ENCODE measurements at regions not wholly inside any gene's neighbourhood (a gene's known extent, or its start where the extent isn't known, plus 50 kb on each side); places are given as distances from the start of the nearest gene placed in this dataset.

DNA sequence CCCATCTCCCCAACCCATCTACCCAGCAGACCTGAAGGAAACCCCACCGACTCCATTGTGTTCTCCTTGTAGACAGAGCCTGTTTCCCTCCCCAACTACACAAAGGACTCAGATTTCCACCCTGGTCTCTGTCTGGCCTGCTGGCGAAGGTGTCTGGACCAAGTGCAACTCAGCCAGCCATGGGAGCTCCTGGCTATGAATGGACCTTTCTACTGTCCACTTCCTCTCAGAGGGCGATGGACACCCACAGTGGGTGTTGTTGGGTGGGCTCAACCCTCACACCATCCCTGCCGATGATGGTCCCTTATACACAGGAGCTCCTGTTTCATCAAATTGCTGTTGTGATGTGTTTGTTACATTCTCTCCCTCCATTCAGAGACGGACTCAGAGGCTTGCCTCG is 112.5 kb upstream of the PHACTR3 start:
- no peak overlapping the region for H3K9ac ChIP-seq (ENCODE audit: insufficient read length)
- H3K36me3 ChIP-seq (ENCODE audit: insufficient read depth, low read length) = no peaks in the 10 kb centered on the region
- H3K4me3 ChIP-seq = no peak overlapping the region
- no peaks in the 10 kb centered on the region for H3K9me3 ChIP-seq (ENCODE audit: low read depth, low read length)
- DNase-seq (ENCODE audit: low read depth, low spot score) = no peak
- TF ChIP-seq EZH2 (IDR thresholded peaks at IDR 0.05) (no peak), POLR2AphosphoS5 (IDR thresholded peaks at IDR 0.05; ENCODE audit: borderline replicate concordance, low read depth, low read length) (no peak), FOXP2 (optimal IDR thresholded peaks at IDR 0.05; ENCODE audit: control extremely low read depth, extremely low read length, insufficient read depth) (no peak)
- H3K27ac ChIP-seq = no peak overlapping the region

- no peak overlapping the region for H3K9ac ChIP-seq (ENCODE audit: insufficient read length)
- H3K27ac ChIP-seq = no peak overlapping the region
- no peaks in the 10 kb centered on the region for H3K36me3 ChIP-seq (ENCODE audit: insufficient read depth, low read length)
- DNase-seq (ENCODE audit: low read depth, low spot score) = no peak
- TF ChIP-seq FOXP2 (optimal IDR thresholded peaks at IDR 0.05; ENCODE audit: control extremely low read depth, extremely low read length, insufficient read depth) = no peak
- no peak for TF ChIP-seq EZH2 (IDR thresholded peaks at IDR 0.05)
- no peak for TF ChIP-seq POLR2AphosphoS5 (IDR thresholded peaks at IDR 0.05; ENCODE audit: borderline replicate concordance, low read depth, low read length)
- no peaks in the 10 kb centered on the region for H3K9me3 ChIP-seq (ENCODE audit: low read depth, low read length)
- H3K4me3 ChIP-seq = no peak overlapping the region
These were observed 110.4 kb upstream of the PHACTR3 start for GRCh38 chr20:59493926-59494325.

DNA sequence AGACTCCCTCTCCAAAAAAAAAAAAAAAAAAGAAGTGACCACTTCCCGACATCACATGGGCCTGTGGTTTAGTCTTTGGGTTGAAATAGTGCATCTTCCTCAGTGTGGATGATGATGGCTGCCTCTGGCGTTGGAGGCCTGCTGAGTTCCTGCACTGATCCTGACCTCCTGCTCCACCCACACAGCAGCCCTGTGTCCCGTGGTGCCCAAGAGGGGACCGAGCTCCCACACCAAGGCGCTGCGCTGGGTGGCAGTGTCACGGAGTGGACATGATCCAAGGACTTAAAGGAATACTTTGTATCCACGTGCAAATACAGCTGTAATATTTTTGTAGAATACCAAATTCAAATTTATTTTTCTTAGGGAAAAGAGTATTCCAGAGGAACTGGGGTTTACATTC is 109.2 kb upstream of the PHACTR3 start:
- no peaks in the 10 kb centered on the region for H3K9me3 ChIP-seq (ENCODE audit: low read depth, low read length)
- no peak overlapping the region for H3K4me3 ChIP-seq
- DNase-seq (ENCODE audit: low read depth, low spot score) = no peak
- no peaks in the 10 kb centered on the region for H3K36me3 ChIP-seq (ENCODE audit: insufficient read depth, low read length)
- TF ChIP-seq FOXP2 (optimal IDR thresholded peaks at IDR 0.05; ENCODE audit: control extremely low read depth, extremely low read length, insufficient read depth) (no peak), POLR2AphosphoS5 (IDR thresholded peaks at IDR 0.05; ENCODE audit: borderline replicate concordance, low read depth, low read length) (no peak), EZH2 (IDR thresholded peaks at IDR 0.05) (no peak)
- no peak overlapping the region for H3K9ac ChIP-seq (ENCODE audit: insufficient read length)
- H3K27ac ChIP-seq = no peak overlapping the region

DNA sequence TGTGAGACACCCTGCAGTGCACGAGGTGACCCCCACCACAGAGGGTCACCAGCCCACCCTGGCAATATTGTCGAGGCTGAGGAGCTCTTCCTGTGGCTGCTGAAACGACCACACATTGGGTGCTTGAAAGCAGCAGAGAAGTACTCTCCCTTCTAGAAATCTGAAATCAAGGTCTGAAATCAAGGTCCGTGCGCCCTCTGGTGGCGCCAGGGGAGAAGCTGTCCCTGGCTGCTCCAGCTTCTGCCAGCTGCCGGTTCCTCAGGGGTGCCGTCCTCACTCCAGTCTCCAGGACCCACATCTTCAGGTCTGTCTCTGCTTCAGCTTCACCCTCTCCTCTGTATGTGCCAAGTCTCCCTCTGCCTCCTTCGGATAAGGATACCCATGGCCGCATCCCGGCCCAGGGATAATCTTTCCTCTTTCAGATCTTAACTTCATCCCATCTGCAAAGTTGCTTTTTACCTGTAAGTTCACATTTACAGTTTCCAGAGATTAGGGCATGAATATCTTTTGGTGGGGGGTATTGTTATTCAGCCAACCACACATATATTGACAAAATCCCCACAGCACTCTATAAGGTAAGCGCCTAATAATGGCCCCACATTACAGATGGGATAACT is 108.3 kb upstream of the PHACTR3 start:
- TF ChIP-seq POLR2AphosphoS5 (IDR thresholded peaks at IDR 0.05; ENCODE audit: borderline replicate concordance, low read depth, low read length) = no peak
- TF ChIP-seq EZH2 (IDR thresholded peaks at IDR 0.05) = no peak
- no peak for TF ChIP-seq FOXP2 (optimal IDR thresholded peaks at IDR 0.05; ENCODE audit: control extremely low read depth, extremely low read length, insufficient read depth)
- DNase-seq (ENCODE audit: low read depth, low spot score) = no peak
- Histone ChIP-seq H3K9me3 (ENCODE audit: low read depth, low read length) (no peaks in the 10 kb centered on the region), H3K36me3 (ENCODE audit: insufficient read depth, low read length) (no peaks in the 10 kb centered on the region), H3K4me3 (no peak overlapping the region), H3K27ac (no peak overlapping the region), H3K9ac (ENCODE audit: insufficient read length) (no peak overlapping the region)

DNA sequence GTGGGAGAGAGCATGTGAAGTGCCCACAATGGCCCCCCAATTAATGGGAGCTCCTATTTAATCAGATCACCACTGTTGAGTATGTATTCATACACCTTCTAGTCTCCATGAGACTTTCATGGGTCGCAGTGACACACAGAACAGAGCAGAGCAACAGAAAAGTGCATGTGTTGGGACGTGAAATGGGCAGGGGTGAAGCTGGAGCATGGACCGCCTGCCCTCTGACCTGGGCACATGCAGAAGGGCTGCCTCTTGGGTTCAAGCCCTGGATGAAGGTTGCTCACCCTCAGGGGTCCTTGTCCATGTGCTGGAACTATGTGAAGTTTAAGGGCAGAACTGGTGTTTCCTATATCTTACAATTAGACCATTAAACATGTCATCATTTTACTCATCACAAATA is 106.0 kb upstream of the PHACTR3 start:
- DNase-seq (ENCODE audit: low read depth, low spot score) = no peak
- no peak overlapping the region for H3K9ac ChIP-seq (ENCODE audit: insufficient read length)
- TF ChIP-seq FOXP2 (optimal IDR thresholded peaks at IDR 0.05; ENCODE audit: control extremely low read depth, extremely low read length, insufficient read depth) (no peak), POLR2AphosphoS5 (IDR thresholded peaks at IDR 0.05; ENCODE audit: borderline replicate concordance, low read depth, low read length) (no peak)

GRCh38 chr20:59499863-59500262 is 104.5 kb upstream of the PHACTR3 start:
- no peak for TF ChIP-seq POLR2AphosphoS5 (IDR thresholded peaks at IDR 0.05; ENCODE audit: borderline replicate concordance, low read depth, low read length)
- no peak for TF ChIP-seq FOXP2 (optimal IDR thresholded peaks at IDR 0.05; ENCODE audit: control extremely low read depth, extremely low read length, insufficient read depth)
- TF ChIP-seq EZH2 (IDR thresholded peaks at IDR 0.05) = no peak
- no peak overlapping the region for H3K27ac ChIP-seq
- H3K9me3 ChIP-seq (ENCODE audit: low read depth, low read length) = no peaks in the 10 kb centered on the region

More for the DNA sequence above, 106.0 kb upstream of the PHACTR3 start:
- H3K9me3 ChIP-seq (ENCODE audit: low read depth, low read length) = no peaks in the 10 kb centered on the region
- no peaks in the 10 kb centered on the region for H3K36me3 ChIP-seq (ENCODE audit: insufficient read depth, low read length)
- no peak overlapping the region for H3K27ac ChIP-seq
- H3K4me3 ChIP-seq = no peak overlapping the region

GRCh38 chr20:59508729-59509128 is 95.6 kb upstream of the PHACTR3 start:
- Histone ChIP-seq H3K4me3 (no peak overlapping the region), H3K9ac (ENCODE audit: insufficient read length) (no peak overlapping the region), H3K27ac (no peak overlapping the region), H3K36me3 (ENCODE audit: insufficient read depth, low read length) (no peaks in the 10 kb centered on the region), H3K9me3 (ENCODE audit: low read depth, low read length) (no peaks in the 10 kb centered on the region)
- TF ChIP-seq FOXP2 (optimal IDR thresholded peaks at IDR 0.05; ENCODE audit: control extremely low read depth, extremely low read length, insufficient read depth) (no peak), EZH2 (IDR thresholded peaks at IDR 0.05) (no peak), POLR2AphosphoS5 (IDR thresholded peaks at IDR 0.05; ENCODE audit: borderline replicate concordance, low read depth, low read length) (no peak)
- no peak for DNase-seq (ENCODE audit: low read depth, low spot score)

More at GRCh38 chr20:59499863-59500262, 104.5 kb upstream of the PHACTR3 start:
- Histone ChIP-seq H3K36me3 (ENCODE audit: insufficient read depth, low read length) (no peaks in the 10 kb centered on the region), H3K4me3 (no peak overlapping the region), H3K9ac (ENCODE audit: insufficient read length) (no peak overlapping the region)
- no peak for DNase-seq (ENCODE audit: low read depth, low spot score)

DNA sequence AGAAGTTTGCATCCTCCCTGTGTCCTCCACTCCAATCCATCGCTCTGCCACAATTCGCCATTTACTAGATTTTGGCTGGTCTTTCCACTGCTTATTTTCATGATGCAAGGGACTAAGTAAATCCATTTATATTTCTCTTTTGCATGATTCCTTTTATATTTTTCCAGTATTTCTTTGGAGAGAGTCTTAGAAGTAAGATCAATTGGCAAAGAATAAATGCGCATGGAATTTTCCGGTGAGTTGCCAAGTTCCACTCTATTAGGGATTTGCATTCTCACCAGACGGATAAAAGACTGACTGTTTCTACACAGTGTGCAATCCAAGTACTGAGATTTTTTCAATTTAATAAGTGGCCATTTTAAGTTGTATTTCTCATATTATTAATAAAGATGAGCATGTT is 91.7 kb upstream of the PHACTR3 start:
- H3K9me3 ChIP-seq (ENCODE audit: low read depth, low read length) = no peaks in the 10 kb centered on the region
- H3K9ac ChIP-seq (ENCODE audit: insufficient read length) = no peak overlapping the region
- no peak overlapping the region for H3K4me3 ChIP-seq
- DNase-seq (ENCODE audit: low read depth, low spot score) = no peak
- H3K36me3 ChIP-seq (ENCODE audit: insufficient read depth, low read length) = no peaks in the 10 kb centered on the region
- TF ChIP-seq EZH2 (IDR thresholded peaks at IDR 0.05) = no peak
- no peak for TF ChIP-seq POLR2AphosphoS5 (IDR thresholded peaks at IDR 0.05; ENCODE audit: borderline replicate concordance, low read depth, low read length)
- TF ChIP-seq FOXP2 (optimal IDR thresholded peaks at IDR 0.05; ENCODE audit: control extremely low read depth, extremely low read length, insufficient read depth) = no peak
- no peak overlapping the region for H3K27ac ChIP-seq

- DNase-seq (ENCODE audit: low read depth, low spot score) = no peak
- H3K27ac ChIP-seq = no peak overlapping the region
- H3K9me3 ChIP-seq (ENCODE audit: low read depth, low read length) = no peaks in the 10 kb centered on the region
- no peak overlapping the region for H3K4me3 ChIP-seq
- TF ChIP-seq POLR2AphosphoS5 (IDR thresholded peaks at IDR 0.05; ENCODE audit: borderline replicate concordance, low read depth, low read length) (no peak), FOXP2 (optimal IDR thresholded peaks at IDR 0.05; ENCODE audit: control extremely low read depth, extremely low read length, insufficient read depth) (no peak), EZH2 (IDR thresholded peaks at IDR 0.05) (no peak)
- no peak overlapping the region for H3K9ac ChIP-seq (ENCODE audit: insufficient read length)
- H3K36me3 ChIP-seq (ENCODE audit: insufficient read depth, low read length) = no peaks in the 10 kb centered on the region
These were observed 89.8 kb upstream of the PHACTR3 start for GRCh38 chr20:59514554-59514953.
